Myocyte (in vitro differentiated cells): ENCODE measurements at regions not wholly inside any gene's neighbourhood (a gene's known extent, or its start where the extent isn't known, plus 50 kb on each side); places are given as distances from the start of the nearest gene placed in this dataset.
A peak's percentile ranks its signal among the peaks of the same experiment; 100 is the strongest.

Experiments
- DNase-seq: peaks from one replicate; pipeline ENCODE4 v3.0.0-alpha.2; 2012; ENCODE audit warnings: low read depth

GRCh38 chr4:152236519-152237056 lies 299.3 kb downstream of the FBXW7 start:
- DNase-seq = no peak

GRCh38 chr4:152235718-152236117 lies 300.2 kb downstream of the FBXW7 start:
- DNase-seq = no peak

- no peak for DNase-seq
These were observed 301.3 kb downstream of the FBXW7 start for GRCh38 chr4:152234571-152234970.

GRCh38 chr4:152232271-152232670 lies 303.6 kb downstream of the FBXW7 start:
- no peak for DNase-seq

- no peak for DNase-seq
These were observed 306.1 kb downstream of the FBXW7 start for GRCh38 chr4:152229782-152230289.

- no peak for DNase-seq
These were observed 310.2 kb downstream of the FBXW7 start for GRCh38 chr4:152225680-152226079.

- no peak for DNase-seq
These were observed 311.0 kb downstream of the FBXW7 start for GRCh38 chr4:152224721-152225420.

- no peak for DNase-seq
These were observed 311.7 kb downstream of the FBXW7 start for GRCh38 chr4:152224223-152224622.

- DNase-seq = no peak
These were observed 312.3 kb downstream of the FBXW7 start for GRCh38 chr4:152223600-152223999.

- no peak for DNase-seq
These were observed 313.9 kb downstream of the FBXW7 start for GRCh38 chr4:152221816-152222516.

GRCh38 chr4:152220201-152220666 lies 315.7 kb downstream of the FBXW7 start:
- peak; percentile 94 for DNase-seq

- DNase-seq = no peak
These were observed 317.3 kb downstream of the FBXW7 start for GRCh38 chr4:152218576-152218975.

GRCh38 chr4:152217896-152218295 lies 318.0 kb downstream of the FBXW7 start:
- DNase-seq = no peak

GRCh38 chr4:152211936-152212653 lies 323.8 kb downstream of the FBXW7 start:
- DNase-seq = no peak

GRCh38 chr4:152209772-152210493 lies 326.0 kb downstream of the FBXW7 start:
- DNase-seq = no peak

GRCh38 chr4:152207378-152207720 lies 328.5 kb downstream of the FBXW7 start:
- no peak for DNase-seq

- DNase-seq = no peak
These were observed 329.1 kb downstream of the FBXW7 start for GRCh38 chr4:152206646-152207377.

- no peak for DNase-seq
These were observed 329.7 kb downstream of the FBXW7 start for GRCh38 chr4:152206185-152206584.

GRCh38 chr4:152202415-152202814 lies 333.5 kb downstream of the FBXW7 start:
- no peak for DNase-seq
